ENCODE measurements at regions not wholly inside any gene's neighbourhood (a gene's known extent, or its start where the extent isn't known, plus 50 kb on each side); places are given as distances from the start of the nearest gene placed in this dataset.

DNA sequence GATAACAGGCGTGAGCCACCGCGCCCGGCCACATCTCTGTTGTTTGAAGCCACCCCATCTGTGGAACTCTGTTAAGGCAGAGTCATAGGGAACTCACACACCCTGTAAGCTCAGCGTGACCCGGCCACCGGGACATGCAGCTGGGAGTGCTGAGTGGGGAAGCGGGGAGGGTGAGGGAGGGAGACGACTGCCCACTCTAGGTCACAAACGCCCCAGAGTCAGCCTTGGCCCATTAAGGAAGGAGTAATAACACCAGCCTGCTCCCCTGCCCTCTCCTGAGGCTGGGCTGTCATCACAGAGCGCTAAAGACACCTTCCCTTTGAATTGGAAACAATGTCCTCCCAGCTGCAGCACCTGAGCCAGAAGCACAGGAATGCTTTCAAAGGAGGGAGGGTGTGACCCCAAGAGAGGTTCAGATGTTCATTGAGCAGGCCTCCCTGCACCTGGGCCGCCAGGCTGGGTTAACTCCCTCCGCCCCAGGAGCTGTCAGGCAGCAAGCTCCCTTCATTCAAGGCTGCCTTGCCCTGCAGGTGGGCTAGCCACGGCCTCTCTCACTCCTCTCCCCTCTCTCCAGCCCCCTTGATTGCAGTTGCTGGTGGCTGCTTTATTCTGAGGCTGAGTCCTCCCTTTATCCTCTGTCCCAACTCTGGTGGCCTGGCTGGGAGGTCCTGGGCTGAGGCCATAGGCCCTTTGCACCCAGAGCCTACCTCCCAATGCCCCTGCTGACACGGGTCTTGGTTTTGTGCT lies 77.2 kb upstream of the HPCAL1 start:
- Histone ChIP-seq H3K27me3 (ENCODE audit: insufficient read depth, low read length) (no peaks in the 10 kb centered on the region), H3K79me2 (ENCODE audit: insufficient read depth, low read length) (no peaks in the 10 kb centered on the region), H3K9me3 (ENCODE audit: control insufficient read depth in 1 of 2, insufficient read depth in 1 of 2, low read depth in 1 of 2, low read length in 2 of 2) (no peaks in the 10 kb centered on the region), H3K36me3 (ENCODE audit: control insufficient read depth in 1 of 2, insufficient read depth in 2 of 2, low read length in 2 of 2) (no peaks in the 10 kb centered on the region), H3K9ac (ENCODE audit: low read length) (no peak overlapping the region), H3K4me2 (ENCODE audit: low read length) (no peak overlapping the region), H3K27ac (ENCODE audit: low read depth, low read length) (no peak overlapping the region), H4K20me1 (ENCODE audit: insufficient read depth) (no peaks in the 10 kb centered on the region), H3K9me2 (ENCODE audit: insufficient read depth) (no peaks in the 10 kb centered on the region), H2AFZ (ENCODE audit: low read depth, low read length, poor library complexity, severe bottlenecking) (no peak overlapping the region), H3K4me3 (replicated peaks in 1 of 2; ENCODE audit: low read depth in 1 of 2, low read length in 2 of 2) (no peak overlapping the region), H3K4me1 (ENCODE audit: control insufficient read depth in 1 of 2, insufficient read depth in 2 of 2, low read length in 2 of 2) (no peaks in the 10 kb centered on the region)
- ChIA-PET POLR2A (no interaction called here), RAD21 (ENCODE audit: low non-redundant PET in 1 of 2, low total read pairs in 2 of 2, uncharacterized antibody in 2 of 2, unreplicated experiment in 2 of 2) (no interaction called here), CTCF (no interaction called here)
- TF ChIP-seq EGR1 (IDR thresholded peaks at IDR 0.05; ENCODE audit: low read depth) (no peak), POLR2AphosphoS5 (IDR thresholded peaks at IDR 0.05; ENCODE audit: low read depth, low read length) (no peak), SRF (IDR thresholded peaks at IDR 0.05; ENCODE audit: low read depth) (no peak), MAX (IDR thresholded peaks at IDR 0.05) (no peak), RAD21 (IDR thresholded peaks at IDR 0.05; ENCODE audit: low read depth) (no peak), JUND (IDR thresholded peaks at IDR 0.05) (no peak), FOSL1 (IDR thresholded peaks at IDR 0.05; ENCODE audit: low read depth) (no peak), POLR2A (IDR thresholded peaks at IDR 0.05; ENCODE audit: borderline replicate concordance, extremely low read depth, insufficient read depth, insufficient read length) (no peak), SIN3A (IDR thresholded peaks at IDR 0.05; ENCODE audit: low read depth) (no peak), YY1 (IDR thresholded peaks at IDR 0.05; ENCODE audit: extremely low read depth, insufficient replicate concordance, low read depth, low read length) (no peak), SP1 (IDR thresholded peaks at IDR 0.05; ENCODE audit: low read depth) (no peak)
- TF ChIP-seq, protein P1, sequence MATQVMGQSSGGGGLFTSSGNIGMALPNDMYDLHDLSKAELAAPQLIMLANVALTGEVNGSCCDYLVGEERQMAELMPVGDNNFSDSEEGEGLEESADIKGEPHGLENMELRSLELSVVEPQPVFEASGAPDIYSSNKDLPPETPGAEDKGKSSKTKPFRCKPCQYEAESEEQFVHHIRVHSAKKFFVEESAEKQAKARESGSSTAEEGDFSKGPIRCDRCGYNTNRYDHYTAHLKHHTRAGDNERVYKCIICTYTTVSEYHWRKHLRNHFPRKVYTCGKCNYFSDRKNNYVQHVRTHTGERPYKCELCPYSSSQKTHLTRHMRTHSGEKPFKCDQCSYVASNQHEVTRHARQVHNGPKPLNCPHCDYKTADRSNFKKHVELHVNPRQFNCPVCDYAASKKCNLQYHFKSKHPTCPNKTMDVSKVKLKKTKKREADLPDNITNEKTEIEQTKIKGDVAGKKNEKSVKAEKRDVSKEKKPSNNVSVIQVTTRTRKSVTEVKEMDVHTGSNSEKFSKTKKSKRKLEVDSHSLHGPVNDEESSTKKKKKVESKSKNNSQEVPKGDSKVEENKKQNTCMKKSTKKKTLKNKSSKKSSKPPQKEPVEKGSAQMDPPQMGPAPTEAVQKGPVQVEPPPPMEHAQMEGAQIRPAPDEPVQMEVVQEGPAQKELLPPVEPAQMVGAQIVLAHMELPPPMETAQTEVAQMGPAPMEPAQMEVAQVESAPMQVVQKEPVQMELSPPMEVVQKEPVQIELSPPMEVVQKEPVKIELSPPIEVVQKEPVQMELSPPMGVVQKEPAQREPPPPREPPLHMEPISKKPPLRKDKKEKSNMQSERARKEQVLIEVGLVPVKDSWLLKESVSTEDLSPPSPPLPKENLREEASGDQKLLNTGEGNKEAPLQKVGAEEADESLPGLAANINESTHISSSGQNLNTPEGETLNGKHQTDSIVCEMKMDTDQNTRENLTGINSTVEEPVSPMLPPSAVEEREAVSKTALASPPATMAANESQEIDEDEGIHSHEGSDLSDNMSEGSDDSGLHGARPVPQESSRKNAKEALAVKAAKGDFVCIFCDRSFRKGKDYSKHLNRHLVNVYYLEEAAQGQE (IDR thresholded peaks at IDR 0.05; ENCODE audit: low read depth) = no peak
- no TSS peak for BruUV-seq (replicated peaks)
- intact Hi-C loops (cut with micrococcal nuclease) = no loop called here
- ATAC-seq = no peak
- DNase-seq (ENCODE audit: low read depth, low spot score) = no peak
